ENCODE measurements at regions not wholly inside any gene's neighbourhood (a gene's known extent, or its start where the extent isn't known, plus 50 kb on each side); places are given as distances from the start of the nearest gene placed in this dataset.
A peak's percentile ranks its signal among the peaks of the same experiment; 100 is the strongest.

DNA sequence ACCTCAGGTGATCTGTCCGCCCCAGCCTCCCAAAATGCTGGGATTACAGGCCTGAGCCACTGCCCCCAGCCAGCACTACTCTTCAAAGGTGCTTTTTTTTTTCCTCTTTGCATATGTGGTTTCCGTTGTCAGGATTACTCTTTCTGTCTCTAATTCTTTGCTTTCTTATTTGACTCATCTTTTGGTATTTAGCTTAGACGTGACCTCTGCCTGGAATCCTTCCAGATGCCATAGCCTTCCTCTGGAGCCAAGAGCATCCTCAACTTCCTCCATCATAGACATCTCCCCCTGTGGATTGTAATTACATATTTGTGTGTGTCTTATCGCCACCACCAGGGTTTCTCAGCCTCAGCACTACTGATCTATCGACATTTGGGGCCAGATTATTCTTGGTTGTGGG lies 84.4 kb upstream of the XYLT1 start:
- DNase-seq (ENCODE audit: low spot score): peak; percentile 71

DNA sequence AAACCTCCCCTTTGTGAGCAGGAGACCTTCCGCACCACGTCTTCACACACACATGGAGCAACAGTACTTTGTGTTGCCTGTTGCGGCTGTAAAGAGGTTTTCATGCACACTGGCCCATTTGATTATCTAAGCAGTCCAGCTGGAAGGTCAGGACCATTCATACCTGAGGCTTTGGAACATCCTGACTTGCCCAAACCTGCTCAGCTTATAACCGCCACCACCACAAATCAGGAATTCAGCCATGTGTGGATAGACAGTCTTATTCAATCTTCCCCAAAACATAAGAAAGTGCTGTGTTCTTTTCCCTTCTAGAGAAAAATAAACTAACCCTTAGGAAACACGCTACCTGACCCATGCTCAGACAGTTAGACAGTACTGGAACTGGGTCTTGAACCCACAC lies 81.6 kb upstream of the XYLT1 start:
- no peak for DNase-seq (ENCODE audit: low spot score)

DNA sequence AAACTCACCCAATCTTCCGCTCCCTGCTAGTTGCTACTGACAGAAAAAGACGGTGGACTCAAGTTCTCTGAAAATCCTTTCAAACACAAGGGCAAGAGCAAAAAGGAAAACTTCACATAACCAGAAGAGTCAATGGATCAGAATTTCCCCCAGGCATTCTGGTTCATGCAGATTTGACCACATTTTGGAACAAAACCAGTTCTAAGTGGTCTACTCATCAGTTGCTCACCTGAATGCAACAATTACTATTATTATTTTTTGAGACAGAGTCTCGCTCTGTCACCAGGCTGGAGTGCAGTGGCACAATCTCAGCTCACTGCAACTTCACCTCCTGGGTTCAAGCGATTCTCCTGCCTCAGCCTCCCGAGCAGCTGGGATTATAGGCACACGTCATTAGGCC lies 80.9 kb upstream of the XYLT1 start:
- peak; percentile 19 for DNase-seq (ENCODE audit: low spot score)

DNA sequence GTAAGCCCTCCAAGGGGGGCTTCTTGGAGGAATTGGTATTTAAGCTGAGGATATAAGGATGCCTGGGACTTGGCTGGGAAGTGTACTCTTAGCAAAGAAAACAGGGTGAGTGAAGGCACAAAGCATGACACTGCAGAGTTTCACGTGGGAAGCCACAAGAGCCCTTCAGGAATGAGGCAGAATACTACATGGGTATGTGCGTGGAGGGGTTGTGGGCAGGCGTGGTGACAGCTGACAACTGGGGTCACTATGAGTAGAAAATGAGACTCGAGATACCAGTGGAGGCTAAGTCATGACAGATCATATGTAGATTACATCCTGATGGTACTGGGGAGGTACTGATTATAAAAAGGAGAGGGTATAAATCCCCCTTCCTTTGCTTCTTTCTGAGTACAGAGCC lies 78.1 kb upstream of the XYLT1 start:
- no peak for DNase-seq (ENCODE audit: low spot score)

DNA sequence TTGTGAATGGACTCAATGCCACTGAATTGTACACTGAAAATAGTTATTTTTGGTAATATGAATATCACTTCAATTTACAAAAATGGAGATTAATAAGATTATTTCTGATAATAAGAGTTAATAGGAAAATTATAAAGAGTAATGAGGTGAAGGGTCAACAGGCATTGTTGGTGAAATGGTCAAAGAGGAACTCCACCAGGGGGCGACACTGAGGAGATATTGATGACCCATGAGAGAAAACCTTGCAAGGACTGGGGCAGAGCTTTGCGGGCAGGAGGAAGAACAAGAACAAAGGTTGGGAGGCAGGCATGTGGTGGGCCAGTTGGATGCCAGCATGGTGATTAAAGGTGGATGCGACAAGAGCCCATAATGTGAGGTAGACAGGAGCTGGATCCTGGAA lies 74.0 kb upstream of the XYLT1 start:
- DNase-seq (ENCODE audit: low spot score): no peak

DNA sequence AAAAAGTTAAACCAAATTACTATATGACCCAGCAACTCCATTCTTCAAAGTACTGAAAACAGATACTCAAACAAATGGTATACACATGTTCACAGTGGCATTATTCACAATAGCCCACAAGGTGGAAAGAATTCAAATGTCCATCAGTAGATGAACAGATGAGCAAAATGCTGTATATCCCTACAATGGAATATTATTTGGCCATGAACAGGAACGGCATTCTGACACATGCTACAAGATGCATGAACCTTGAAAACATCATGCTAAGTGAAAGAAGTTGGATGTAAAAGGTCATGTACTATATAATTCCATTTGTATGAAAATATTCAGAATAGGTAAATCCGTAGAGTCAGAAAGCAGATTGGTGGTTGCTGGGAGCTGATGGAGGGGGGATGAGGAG lies 73.5 kb upstream of the XYLT1 start:
- DNase-seq (ENCODE audit: low spot score): no peak

DNA sequence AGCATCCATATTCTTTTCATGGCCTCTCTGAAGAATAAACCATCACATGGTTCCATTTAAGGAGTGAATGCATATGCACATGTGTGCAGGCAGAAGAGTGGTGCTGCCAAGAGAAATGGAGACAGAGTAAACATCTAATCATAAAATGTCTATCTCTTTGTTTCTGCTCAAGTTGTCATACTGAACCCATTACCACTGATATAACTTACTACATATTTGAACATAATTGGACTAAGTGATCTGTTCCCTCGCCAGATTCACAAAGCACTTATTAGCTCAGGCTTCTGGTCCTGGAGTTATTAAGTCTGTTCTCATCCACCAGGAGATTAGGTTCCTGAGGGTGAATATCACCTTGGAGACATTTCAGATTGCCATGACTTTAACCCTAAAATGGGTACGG lies 72.3 kb upstream of the XYLT1 start:
- DNase-seq (ENCODE audit: low spot score): no peak

DNA sequence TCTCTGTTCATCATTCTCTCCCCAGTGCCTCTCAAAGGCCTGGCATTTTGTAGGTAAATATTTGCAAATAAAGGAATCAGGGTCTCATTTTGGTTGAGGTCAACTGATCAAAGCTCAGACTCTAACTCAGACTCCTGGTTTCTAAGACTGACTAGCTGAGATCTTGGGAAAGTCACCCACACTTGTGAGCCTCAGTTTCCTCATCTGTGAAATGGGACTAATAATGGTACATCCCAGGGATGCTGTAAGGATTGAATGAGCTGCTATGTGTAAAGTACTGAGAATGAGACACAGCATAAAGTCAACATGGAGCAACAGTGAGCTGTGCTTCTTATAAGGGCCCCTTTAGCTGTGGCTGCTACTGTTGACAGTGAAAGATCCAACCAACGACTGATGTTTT lies 70.6 kb upstream of the XYLT1 start:
- no peak for DNase-seq (ENCODE audit: low spot score)

DNA sequence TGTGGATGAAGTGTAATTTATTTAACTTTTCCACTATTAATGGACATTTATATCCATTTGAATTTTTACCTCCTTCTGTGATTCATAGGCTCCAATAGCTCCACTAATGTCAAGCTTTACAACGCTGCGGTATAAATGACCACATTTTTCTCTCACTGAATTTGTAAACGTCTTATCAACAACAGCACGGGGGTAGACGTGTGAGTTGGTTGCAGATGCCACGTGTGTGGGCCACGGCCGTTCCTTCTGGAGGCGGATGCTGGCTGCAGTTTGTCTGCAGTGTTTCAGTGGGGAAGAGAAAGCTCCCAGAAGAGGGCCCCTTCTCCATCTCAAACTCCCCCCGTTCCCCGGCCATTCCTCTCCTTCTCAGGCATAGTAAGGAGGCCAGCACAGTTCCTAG lies 68.2 kb upstream of the XYLT1 start:
- no peak for DNase-seq (ENCODE audit: low spot score)

DNA sequence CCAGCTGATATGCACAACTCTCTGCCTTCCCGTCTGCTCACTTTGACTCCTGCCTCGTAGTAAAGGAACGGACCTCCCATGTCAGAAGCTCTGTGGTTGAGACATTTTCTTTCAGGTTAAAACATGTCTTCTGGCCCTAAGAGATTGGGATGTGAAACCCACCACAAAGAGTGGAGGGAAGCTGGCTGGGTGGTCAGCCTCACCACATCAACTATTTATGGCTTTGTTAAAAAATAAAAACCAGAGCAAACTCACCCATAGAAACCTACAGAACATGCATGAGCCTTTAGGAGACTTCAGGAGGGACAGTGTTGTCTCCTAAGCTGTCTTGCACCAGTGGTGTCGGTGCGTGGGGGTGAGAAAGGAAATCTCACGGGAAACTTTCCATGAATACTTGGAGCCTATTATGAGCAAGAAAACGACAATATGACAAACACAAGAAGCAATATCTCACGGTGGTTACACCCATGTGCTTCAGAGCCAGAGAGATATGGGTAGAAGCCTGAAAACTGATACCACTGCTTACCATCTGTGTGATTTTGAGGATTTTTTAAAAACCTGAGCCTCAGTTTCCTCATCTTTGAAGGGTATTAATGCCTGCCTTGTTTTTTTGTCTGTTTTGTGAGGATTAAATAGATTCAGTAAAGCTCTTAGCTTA lies 61.7 kb upstream of the XYLT1 start:
- no peak for DNase-seq (ENCODE audit: low spot score)

DNA sequence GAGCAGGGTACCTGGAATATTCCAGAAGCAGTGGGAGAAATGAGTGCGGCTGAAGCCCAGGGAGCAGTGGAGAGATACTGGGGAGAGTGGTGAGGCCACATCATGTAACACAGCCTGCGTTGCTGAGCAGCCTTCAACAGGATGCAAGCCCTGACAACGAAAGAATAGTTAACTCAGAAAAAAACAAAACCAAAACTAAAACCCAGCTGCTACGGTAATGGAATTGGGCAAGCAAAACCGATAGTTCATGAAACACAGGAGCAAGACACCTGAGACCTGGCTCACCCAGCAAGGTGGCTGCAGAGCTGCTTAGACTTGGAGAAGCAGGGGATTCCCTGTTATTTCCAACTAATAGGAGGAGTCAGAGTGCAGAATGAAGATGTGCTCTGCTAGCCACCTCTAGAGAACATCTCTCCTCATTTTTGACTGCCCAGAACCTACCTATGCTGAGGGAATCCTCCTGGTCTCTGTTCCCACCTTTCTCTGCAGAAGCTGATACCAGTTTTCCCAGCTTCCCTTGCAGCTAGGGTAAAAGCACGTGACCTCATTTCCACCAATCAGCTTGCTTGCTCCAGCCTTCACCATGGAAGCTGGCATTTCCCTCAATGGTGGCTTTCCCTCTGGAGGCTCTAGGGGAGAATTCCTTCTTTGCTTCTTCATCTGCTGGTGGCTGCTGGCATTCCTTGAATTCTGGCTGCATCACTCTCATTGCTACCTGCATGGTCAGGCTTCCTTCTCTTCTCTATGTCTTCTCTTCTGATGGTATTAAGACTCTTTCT lies 59.4 kb upstream of the XYLT1 start:
- DNase-seq (ENCODE audit: low spot score): no peak

DNA sequence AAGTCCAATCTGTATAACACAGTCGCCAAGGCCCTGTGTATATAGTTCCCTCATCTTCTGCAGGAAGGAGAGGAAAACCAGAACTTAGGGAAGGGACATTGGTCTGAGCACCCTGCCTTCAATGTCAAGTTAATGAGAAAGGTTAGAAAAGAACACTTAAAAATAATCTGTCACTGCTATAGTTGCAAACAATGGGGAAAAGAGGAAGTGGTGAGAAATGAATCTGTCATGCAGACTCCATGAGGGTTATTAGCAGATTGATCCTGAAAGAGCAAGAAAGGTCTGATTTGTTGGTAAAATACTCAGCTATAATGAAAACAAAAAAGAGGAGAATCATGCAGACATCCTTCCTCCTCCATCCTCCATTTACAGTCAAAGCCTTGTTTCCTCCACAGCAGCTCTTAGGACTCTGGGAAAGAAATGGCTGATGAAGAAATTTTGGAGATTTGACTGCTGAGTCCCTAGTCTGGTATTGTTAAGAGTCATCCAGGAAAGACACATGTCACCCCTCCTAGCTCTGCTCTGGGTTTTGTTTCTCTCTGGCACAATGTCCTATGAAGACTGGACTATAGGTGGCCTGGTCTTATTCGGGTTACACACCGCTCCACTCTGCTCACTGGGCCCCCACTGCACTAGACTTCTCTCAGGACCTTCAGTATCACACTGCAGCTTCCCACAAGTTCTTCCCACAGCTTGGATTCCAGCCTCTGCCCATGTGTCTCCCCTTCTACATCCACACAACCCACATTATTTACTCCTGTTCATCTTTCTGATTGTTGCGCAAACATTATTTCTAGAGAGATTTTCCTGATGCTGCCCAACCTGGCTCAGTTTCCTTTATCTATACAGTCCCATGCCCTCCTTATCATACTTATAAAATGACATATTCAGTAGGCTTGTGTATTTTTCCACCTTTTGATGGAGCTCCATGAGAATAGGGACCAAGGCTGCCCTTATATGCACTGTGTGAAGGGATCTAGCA lies 56.5 kb upstream of the XYLT1 start:
- no peak for DNase-seq (ENCODE audit: low spot score)

DNA sequence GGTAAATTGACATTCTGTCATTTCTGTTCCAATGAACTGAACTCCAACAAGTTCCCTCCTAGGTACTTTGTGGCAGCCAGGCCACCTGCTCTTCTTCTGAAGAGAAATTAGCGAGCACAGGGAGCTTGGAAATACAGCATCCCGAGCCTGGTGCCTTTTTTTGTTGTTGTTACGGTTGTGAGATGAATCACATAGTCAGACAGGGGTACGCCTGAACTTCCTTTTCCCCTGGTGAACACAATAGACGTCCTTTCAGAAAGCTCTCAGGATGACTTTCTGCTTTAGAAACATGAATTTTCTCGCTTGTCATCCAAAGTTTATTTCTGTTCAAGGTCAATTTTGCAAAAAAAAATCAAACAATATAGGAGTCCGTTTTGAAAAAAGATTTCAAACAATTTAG lies 53.9 kb upstream of the XYLT1 start:
- no peak for DNase-seq (ENCODE audit: low spot score)

DNA sequence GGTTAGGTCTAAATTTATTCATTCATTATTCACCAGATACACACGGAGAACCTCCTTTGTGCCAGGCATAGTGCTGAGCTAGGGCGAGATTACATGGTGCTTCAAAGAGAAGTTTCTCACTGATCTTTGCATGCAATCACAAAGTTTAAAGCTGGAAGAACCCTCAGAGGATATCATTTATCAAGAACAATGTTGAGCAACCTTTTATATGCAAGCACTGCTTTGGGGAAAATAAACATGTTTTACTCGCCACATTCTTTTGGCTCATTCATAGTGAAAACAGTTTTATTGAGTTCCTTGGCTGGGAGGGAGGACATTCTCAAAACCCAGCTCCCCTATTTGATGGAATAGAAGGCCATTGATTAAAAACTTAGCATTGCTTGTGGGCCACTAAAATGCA lies 49.8 kb upstream of the XYLT1 start:
- peak; percentile 56 for DNase-seq (ENCODE audit: low spot score)

Measured in AG08395 (cell line).